Endothelial cell of umbilical vein (primary cell): ENCODE measurements at regions not wholly inside any gene's neighbourhood (a gene's known extent, or its start where the extent isn't known, plus 50 kb on each side); places are given as distances from the start of the nearest gene placed in this dataset.

Source experiments
- BruUV-seq: library from RNA; stranded (reverse); fragments of 400-500 nt; replicated peaks from 2 replicates; lab custom pipeline; 2021; lab: Mats Ljungman, UMichigan
- CTCF ChIA-PET: fragments of 300-600, 350-600 bp; sonication (Branson Sonifier 250); formaldehyde crosslinking; loops from one replicate; lab custom pipeline; 2021; ENCODE audit warnings: antibody characterized with exemption, inconsistent platforms; lab: Charles Lee
- POLR2A ChIA-PET: fragments of 300-600, 350-600 bp; sonication (Branson Sonifier 250); formaldehyde crosslinking; loops from one replicate; lab custom pipeline; 2021; ENCODE audit warnings: antibody characterized with exemption, inconsistent platforms; lab: Charles Lee
- DNase-seq: peaks from one replicate; pipeline ENCODE4 v3.0.0-alpha.2; 2011; ENCODE audit warnings: low read depth, low spot score
- FAIRE-seq: peaks from 2 replicates; lab custom pipeline; 2011; peaks lifted over from hg19 to GRCh38; lab: Jason Lieb, UNC
- H2AFZ ChIP-seq: 2 replicates; pipeline ENCODE4 v1.6.0; 2012; ENCODE audit warnings: low read depth, low read length, control low read depth, inconsistent platforms
- H3K27ac ChIP-seq: 2 replicates; pipeline ENCODE4 v1.5.1; 2011; ENCODE audit warnings: low read depth, mild to moderate bottlenecking, control low read depth, low read length, moderate library complexity; ENCODE audit not compliant: insufficient read depth
- H3K27me3 ChIP-seq, 2 experiments: 2 replicates each; pipeline versions ENCODE4 v1.6.0 to v1.6.1; 2011; ENCODE audit warnings: low read length in 2 of 2, mixed read lengths in 1 of 2; ENCODE audit not compliant: control insufficient read depth in 2 of 2, insufficient read depth in 2 of 2
- H3K36me3 ChIP-seq, 2 experiments: 2 replicates in 1 of 2; 3 replicates in 1 of 2; pipeline ENCODE4 v1.5.1; 2011; ENCODE audit warnings: low read length in 2 of 2, mild to moderate bottlenecking in 1 of 2, moderate library complexity in 1 of 2; ENCODE audit not compliant: control insufficient read depth in 2 of 2, insufficient read depth in 2 of 2; ENCODE audit errors: extremely low read depth in 1 of 2
- H3K4me1 ChIP-seq: 3 replicates; pipeline ENCODE4 v1.5.1; 2011; ENCODE audit warnings: mild to moderate bottlenecking, low read length; ENCODE audit not compliant: control insufficient read depth, insufficient read depth; ENCODE audit errors: extremely low read depth
- H3K4me2 ChIP-seq: 2 replicates; pipeline ENCODE4 v1.6.1; 2011; ENCODE audit warnings: low read length, control low read depth, mixed read lengths; ENCODE audit not compliant: insufficient read depth
- H3K4me3 ChIP-seq, 3 experiments: fragments of 200-600 bp in 1 of 3; sonication (generic), shearing (Covaris generic) in 1 of 3; replicated peaks in 1 of 3; 2 replicates each; pipeline ENCODE4 v1.5.1; 2011 to 2016; ENCODE audit warnings: control low read depth in 3 of 3, low read length in 3 of 3, mild to moderate bottlenecking in 2 of 3, inconsistent platforms in 1 of 3, low read depth in 1 of 3, moderate library complexity in 1 of 3; ENCODE audit not compliant: insufficient read depth in 1 of 3
- H3K79me2 ChIP-seq: 2 replicates; pipeline ENCODE4 v1.6.0; 2012; ENCODE audit warnings: low read length, inconsistent platforms; ENCODE audit not compliant: control insufficient read depth, insufficient read depth
- H3K9ac ChIP-seq: replicated peaks from 2 replicates; pipeline ENCODE3; 2011; ENCODE audit warnings: low read length, control low read depth; ENCODE audit not compliant: insufficient read depth; ENCODE audit errors: extremely low read depth
- H3K9me1 ChIP-seq: replicated peaks from 3 replicates; pipeline ENCODE4 v1.6.0; 2011; ENCODE audit warnings: mild to moderate bottlenecking, low read length; ENCODE audit not compliant: control insufficient read depth, insufficient read depth; ENCODE audit errors: extremely low read depth
- H3K9me3 ChIP-seq: replicated peaks from 2 replicates; pipeline ENCODE4 v1.5.1; 2012; ENCODE audit warnings: low read length, inconsistent platforms; ENCODE audit not compliant: control insufficient read depth, insufficient read depth
- H4K20me1 ChIP-seq: replicated peaks from 2 replicates; pipeline ENCODE3; 2011; ENCODE audit warnings: mild to moderate bottlenecking, low read length; ENCODE audit not compliant: control insufficient read depth, insufficient read depth; ENCODE audit errors: extremely low read depth
- EZH2 ChIP-seq: IDR thresholded peaks from 2 replicates; pipeline ENCODE4 v1.6.1; 2012; ENCODE audit warnings: borderline replicate concordance, low read depth, mild to moderate bottlenecking, moderate library complexity, low read length, inconsistent platforms; ENCODE audit not compliant: severe bottlenecking
- FOS ChIP-seq: IDR thresholded peaks from 2 replicates; pipeline ENCODE4 v1.6.1; 2011; ENCODE audit warnings: mild to moderate bottlenecking, low read length, moderate library complexity, borderline replicate concordance; ENCODE audit not compliant: insufficient read depth
- GATA2 ChIP-seq: IDR thresholded peaks from 2 replicates; pipeline ENCODE4 v1.7.0; 2011; ENCODE audit warnings: low read depth, mild to moderate bottlenecking, moderate library complexity, mixed read lengths, low read length; ENCODE audit not compliant: insufficient read length, insufficient read depth
- JUN ChIP-seq: IDR thresholded peaks from 2 replicates; pipeline ENCODE4 v1.6.1; 2011; ENCODE audit warnings: borderline replicate concordance, low read depth; ENCODE audit not compliant: insufficient read length, insufficient read depth
- MAX ChIP-seq: IDR thresholded peaks from 2 replicates; pipeline ENCODE4 v1.6.1; 2011; ENCODE audit not compliant: insufficient read depth, insufficient read length
- MYC ChIP-seq: IDR thresholded peaks from one replicate; pipeline ENCODE4 v1.6.1; 2011; ENCODE audit warnings: mild to moderate bottlenecking, low read depth, low read length
- POLR2A ChIP-seq: IDR thresholded peaks from 2 replicates; pipeline ENCODE4 v1.6.1; 2012; ENCODE audit warnings: low read depth, mild to moderate bottlenecking, control low read depth, low read length
- POLR2AphosphoS5 ChIP-seq: IDR thresholded peaks from 2 replicates; pipeline ENCODE4 v1.6.1; 2012; ENCODE audit warnings: low read depth, mild to moderate bottlenecking, control low read depth, low read length, moderate library complexity; ENCODE audit not compliant: insufficient read depth
- dilution Hi-C: fragments of 300-500 bp; cut with MboI; formaldehyde crosslinking; loops from one replicate; pipeline ENCODE4 v1.15.0; 2019; ENCODE audit warnings: low sequenced_read_pairs; ENCODE audit not compliant: extremely low pct_ligation_motif_present
- intact Hi-C: fragments of 100-400 bp; cut with micrococcal nuclease; formaldehyde crosslinking; loops from one replicate; pipeline ENCODE4 v1.10.0; 2022
- TF ChIP-seq, protein P1 (sequence below), 2 donors: IDR thresholded peaks; 1 replicate in 1 of 2; 2 replicates in 1 of 2; pipeline ENCODE4 v1.5.1; 2011; ENCODE audit warnings: low read length in 2 of 2, mild to moderate bottlenecking in 2 of 2, moderate library complexity in 2 of 2, control low read depth in 1 of 2, inconsistent platforms in 1 of 2, low read depth in 1 of 2; ENCODE audit not compliant: insufficient read depth in 1 of 2; ENCODE audit errors: extremely low read depth in 1 of 2

DNA sequence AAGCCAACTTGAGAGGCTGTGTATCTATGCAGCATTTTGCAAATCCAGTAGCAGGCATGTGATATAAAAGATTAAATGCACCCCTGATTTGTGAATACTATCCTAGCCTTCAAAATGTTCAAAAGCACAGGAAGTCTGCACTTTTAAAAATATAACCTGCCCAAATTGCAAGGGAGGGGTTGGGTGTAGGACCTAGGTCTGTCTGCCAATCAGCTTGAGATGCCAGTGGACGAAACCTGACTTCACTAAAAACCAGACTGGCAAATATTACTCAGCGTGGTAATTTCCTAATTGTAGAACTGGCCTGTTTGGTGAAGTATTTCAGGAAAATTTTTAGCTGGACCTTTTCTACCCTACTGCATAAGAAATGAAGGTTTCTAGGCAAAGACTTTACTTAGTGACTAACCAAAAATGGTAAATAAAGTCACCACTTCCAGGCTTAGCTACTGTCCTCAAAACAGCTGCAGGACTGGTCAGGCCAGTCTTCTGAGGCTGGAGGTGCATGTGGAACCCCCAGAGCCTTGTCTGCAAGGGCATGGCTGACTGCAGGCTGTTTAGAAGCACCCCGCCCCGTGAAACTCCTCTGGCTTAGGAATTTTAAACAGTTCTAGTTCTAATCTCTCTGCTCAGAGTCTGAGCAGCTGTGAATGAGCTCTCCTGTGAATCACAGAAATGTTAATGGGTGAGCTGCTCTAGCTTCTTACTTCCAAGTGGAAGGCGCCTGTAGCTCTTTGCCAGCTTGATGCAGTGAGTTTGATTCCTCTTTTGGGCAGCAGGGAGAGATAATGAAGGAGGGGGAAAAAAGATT lies 104.4 kb upstream of the ESR1 start:
- POLR2A ChIA-PET = no interaction called here
- Histone ChIP-seq H3K27ac (no peak overlapping the region), H3K79me2 (no peaks in the 10 kb centered on the region), H3K4me3 (no peak overlapping the region), H4K20me1 (no peaks in the 10 kb centered on the region), H3K27me3 (peaks cover 0 to 3% of the 10 kb centered on the region in 2 experiments), H3K36me3 (no peaks in the 10 kb centered on the region), H3K9me1 (no peaks in the 10 kb centered on the region), H2AFZ (no peak overlapping the region), H3K9me3 (no peaks in the 10 kb centered on the region), H3K4me2 (no peak overlapping the region), H3K9ac (no peak overlapping the region), H3K4me1 (no peaks in the 10 kb centered on the region)
- dilution Hi-C loops = no loop called here
- TF ChIP-seq MAX = no peak
- TF ChIP-seq MYC = no peak
- TF ChIP-seq POLR2A = no peak
- no peak for TF ChIP-seq POLR2AphosphoS5
- no peak for TF ChIP-seq JUN
- TF ChIP-seq, protein P1, sequence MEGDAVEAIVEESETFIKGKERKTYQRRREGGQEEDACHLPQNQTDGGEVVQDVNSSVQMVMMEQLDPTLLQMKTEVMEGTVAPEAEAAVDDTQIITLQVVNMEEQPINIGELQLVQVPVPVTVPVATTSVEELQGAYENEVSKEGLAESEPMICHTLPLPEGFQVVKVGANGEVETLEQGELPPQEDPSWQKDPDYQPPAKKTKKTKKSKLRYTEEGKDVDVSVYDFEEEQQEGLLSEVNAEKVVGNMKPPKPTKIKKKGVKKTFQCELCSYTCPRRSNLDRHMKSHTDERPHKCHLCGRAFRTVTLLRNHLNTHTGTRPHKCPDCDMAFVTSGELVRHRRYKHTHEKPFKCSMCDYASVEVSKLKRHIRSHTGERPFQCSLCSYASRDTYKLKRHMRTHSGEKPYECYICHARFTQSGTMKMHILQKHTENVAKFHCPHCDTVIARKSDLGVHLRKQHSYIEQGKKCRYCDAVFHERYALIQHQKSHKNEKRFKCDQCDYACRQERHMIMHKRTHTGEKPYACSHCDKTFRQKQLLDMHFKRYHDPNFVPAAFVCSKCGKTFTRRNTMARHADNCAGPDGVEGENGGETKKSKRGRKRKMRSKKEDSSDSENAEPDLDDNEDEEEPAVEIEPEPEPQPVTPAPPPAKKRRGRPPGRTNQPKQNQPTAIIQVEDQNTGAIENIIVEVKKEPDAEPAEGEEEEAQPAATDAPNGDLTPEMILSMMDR (IDR thresholded peaks at IDR 0.05; ENCODE audit: extremely low read depth in 1 of 2, insufficient read depth in 1 of 2, low read depth in 1 of 2, low read length in 2 of 2) = no peak
- no peak for TF ChIP-seq FOS
- TF ChIP-seq EZH2 = no peak
- no peak for TF ChIP-seq GATA2
- intact Hi-C loops = no loop called here
- DNase-seq (no peak), FAIRE-seq (no peak)
- CTCF ChIA-PET = no interaction called here
- no TSS peak for BruUV-seq
